ENCODE measurements at regions not wholly inside any gene's neighbourhood (a gene's known extent, or its start where the extent isn't known, plus 50 kb on each side); places are given as distances from the start of the nearest gene placed in this dataset.
"Not testable (repeated sequence)": the region's sequence is repeated elsewhere in the genome, so short reads cannot be mapped to it uniquely, and the experiment has no call there.

- no peak for DNase-seq
Measured at GRCh38 chr6:139538366-139538765, 163.9 kb upstream of the CITED2 start.

GRCh38 chr6:139536751-139537617, 162.5 kb upstream of the CITED2 start:
- DNase-seq: no peak

- no peak for DNase-seq
Measured at GRCh38 chr6:139534472-139535115, 160.1 kb upstream of the CITED2 start.

GRCh38 chr6:139533573-139534471, 159.4 kb upstream of the CITED2 start:
- no peak for DNase-seq

GRCh38 chr6:139533171-139533570, 158.7 kb upstream of the CITED2 start:
- DNase-seq: no peak

- DNase-seq: no peak
Measured at GRCh38 chr6:139531148-139532115, 157.0 kb upstream of the CITED2 start.

- no peak for DNase-seq
Measured at GRCh38 chr6:139530561-139530960, 156.1 kb upstream of the CITED2 start.

GRCh38 chr6:139529420-139529819, 155.0 kb upstream of the CITED2 start:
- DNase-seq: no peak

- no peak for DNase-seq
Measured at GRCh38 chr6:139528471-139528870, 154.0 kb upstream of the CITED2 start.

- no peak for DNase-seq
Measured at GRCh38 chr6:139525415-139525814, 151.0 kb upstream of the CITED2 start.

GRCh38 chr6:139523986-139524385, 149.5 kb upstream of the CITED2 start:
- no peak for DNase-seq

- no peak for DNase-seq
Measured at GRCh38 chr6:139522511-139523220, 148.2 kb upstream of the CITED2 start.

GRCh38 chr6:139521338-139521737, 146.9 kb upstream of the CITED2 start:
- DNase-seq: no peak

GRCh38 chr6:139520321-139520768, 145.9 kb upstream of the CITED2 start:
- DNase-seq: no peak

- DNase-seq: no peak
Measured at GRCh38 chr6:139519571-139520031, 145.2 kb upstream of the CITED2 start.

GRCh38 chr6:139519097-139519496, 144.6 kb upstream of the CITED2 start:
- no peak for DNase-seq

- no peak for DNase-seq
Measured at GRCh38 chr6:139518556-139519091, 144.2 kb upstream of the CITED2 start.

GRCh38 chr6:139517998-139518555, 143.6 kb upstream of the CITED2 start:
- not testable (repeated sequence) for DNase-seq

GRCh38 chr6:139515511-139515910, 141.1 kb upstream of the CITED2 start:
- no peak for DNase-seq

- DNase-seq: no peak
Measured at GRCh38 chr6:139514819-139515218, 140.4 kb upstream of the CITED2 start.

Data from hindlimb muscle (tissue), 1 donor.